Loucy (cell line): ENCODE measurements at regions not wholly inside any gene's neighbourhood (a gene's known extent, or its start where the extent isn't known, plus 50 kb on each side); places are given as distances from the start of the nearest gene placed in this dataset.

Experiments
- H2AFZ ChIP-seq: fragments of 200-600 bp; sonication (generic); 2 replicates; pipeline ENCODE4 v1.6.0; 2016; ENCODE audit warnings: antibody characterized with exemption, mild to moderate bottlenecking, low read length, moderate library complexity
- H3F3A ChIP-seq: fragments of 200-600 bp; 2 replicates; pipeline ENCODE4 v1.6.0; 2016; ENCODE audit warnings: antibody characterized with exemption, low read depth, mild to moderate bottlenecking
- H3K27me3 ChIP-seq: fragments of 200-600 bp; sonication (generic); 2 replicates; pipeline ENCODE4 v1.6.1; 2014; ENCODE audit warnings: low read length, mild to moderate bottlenecking; ENCODE audit not compliant: insufficient read depth, poor library complexity, severe bottlenecking
- H3K36me3 ChIP-seq: fragments of 200-600 bp; sonication (generic); 2 replicates; pipeline ENCODE4 v1.6.1; 2016; ENCODE audit warnings: low read length; ENCODE audit not compliant: insufficient read depth
- H3K4me1 ChIP-seq: fragments of 200-600 bp; sonication (generic); 2 replicates; pipeline ENCODE4 v1.5.1; 2014; ENCODE audit warnings: low read length, mild to moderate bottlenecking; ENCODE audit not compliant: insufficient read depth, poor library complexity, severe bottlenecking
- H3K4me2 ChIP-seq: fragments of 200-600 bp; sonication (generic); 2 replicates; pipeline ENCODE4 v1.6.0; 2014; ENCODE audit warnings: antibody characterized with exemption, low read length, low read depth, mild to moderate bottlenecking; ENCODE audit not compliant: poor library complexity, severe bottlenecking
- H3K4me3 ChIP-seq: fragments of 200-600 bp; sonication (generic); 2 replicates; pipeline ENCODE4 v1.5.1; 2014; ENCODE audit warnings: low read length, mild to moderate bottlenecking, mixed read lengths; ENCODE audit not compliant: poor library complexity, severe bottlenecking
- H3K79me2 ChIP-seq: fragments of 200-600 bp; sonication (generic); 2 replicates; pipeline ENCODE4 v1.6.1; 2014; ENCODE audit warnings: low read length; ENCODE audit not compliant: insufficient read depth
- H3K9ac ChIP-seq: fragments of 200-600 bp; sonication (generic); 2 replicates; pipeline ENCODE4 v1.6.0; 2014; ENCODE audit warnings: mild to moderate bottlenecking, low read depth, low read length, moderate library complexity; ENCODE audit not compliant: poor library complexity, severe bottlenecking
- H3K9me2 ChIP-seq: fragments of 200-600 bp; sonication (generic); replicated peaks from 2 replicates; pipeline ENCODE4 v1.6.1; 2016; ENCODE audit warnings: low read depth, low read length, mixed read lengths
- H3K9me3 ChIP-seq: fragments of 200-600 bp; sonication (generic); 2 replicates; pipeline ENCODE4 v1.6.1; 2014; ENCODE audit warnings: mild to moderate bottlenecking, antibody characterized with exemption, low read length, low read depth; ENCODE audit not compliant: insufficient read depth
- H4K20me1 ChIP-seq: fragments of 200-600 bp; sonication (generic); 2 replicates; pipeline ENCODE4 v1.6.0; 2014; ENCODE audit warnings: antibody characterized with exemption, low read length, mild to moderate bottlenecking; ENCODE audit not compliant: insufficient read depth, poor library complexity, severe bottlenecking
- CTCF ChIP-seq: fragments of 200-600 bp; sonication (generic); conservative IDR thresholded peaks from 2 replicates; pipeline ENCODE4 v1.5.1; 2014; ENCODE audit warnings: mild to moderate bottlenecking, antibody characterized with exemption, low read length
- EZH2phosphoT487 ChIP-seq: fragments of 200-600 bp; IDR thresholded peaks from 2 replicates; pipeline ENCODE4 v1.6.1; 2018; ENCODE audit warnings: antibody characterized with exemption, mild to moderate bottlenecking, moderate library complexity, borderline replicate concordance

DNA sequence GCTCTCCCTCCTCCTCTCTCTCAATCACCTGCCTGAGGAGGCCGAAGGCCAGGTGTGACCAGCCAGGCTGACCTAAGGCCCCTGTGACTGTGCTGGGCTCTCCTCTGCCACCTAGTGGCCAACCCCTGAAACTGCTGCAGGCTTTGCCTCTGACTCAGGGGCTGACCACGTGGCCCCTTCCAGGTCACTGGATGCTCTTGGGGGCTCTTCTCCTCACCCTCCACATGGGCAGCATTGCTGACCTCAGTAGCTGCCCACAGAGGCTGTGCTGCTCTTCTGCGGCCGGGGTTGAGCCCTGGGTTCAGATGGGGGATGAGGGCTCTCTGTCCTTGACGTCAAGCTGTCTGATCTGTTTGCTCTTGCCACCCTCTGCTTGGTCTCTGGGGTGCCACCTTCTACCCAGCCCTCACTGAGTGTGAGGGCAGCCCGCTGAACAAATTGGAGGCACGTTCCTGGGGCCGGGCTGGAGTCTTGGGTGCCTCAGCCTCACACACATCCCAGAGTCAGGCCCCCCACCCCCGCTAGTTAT lies 122.7 kb downstream of the TWIST2 start:
- H3K27me3 ChIP-seq, result no peaks in the 10 kb centered on the region

DNA sequence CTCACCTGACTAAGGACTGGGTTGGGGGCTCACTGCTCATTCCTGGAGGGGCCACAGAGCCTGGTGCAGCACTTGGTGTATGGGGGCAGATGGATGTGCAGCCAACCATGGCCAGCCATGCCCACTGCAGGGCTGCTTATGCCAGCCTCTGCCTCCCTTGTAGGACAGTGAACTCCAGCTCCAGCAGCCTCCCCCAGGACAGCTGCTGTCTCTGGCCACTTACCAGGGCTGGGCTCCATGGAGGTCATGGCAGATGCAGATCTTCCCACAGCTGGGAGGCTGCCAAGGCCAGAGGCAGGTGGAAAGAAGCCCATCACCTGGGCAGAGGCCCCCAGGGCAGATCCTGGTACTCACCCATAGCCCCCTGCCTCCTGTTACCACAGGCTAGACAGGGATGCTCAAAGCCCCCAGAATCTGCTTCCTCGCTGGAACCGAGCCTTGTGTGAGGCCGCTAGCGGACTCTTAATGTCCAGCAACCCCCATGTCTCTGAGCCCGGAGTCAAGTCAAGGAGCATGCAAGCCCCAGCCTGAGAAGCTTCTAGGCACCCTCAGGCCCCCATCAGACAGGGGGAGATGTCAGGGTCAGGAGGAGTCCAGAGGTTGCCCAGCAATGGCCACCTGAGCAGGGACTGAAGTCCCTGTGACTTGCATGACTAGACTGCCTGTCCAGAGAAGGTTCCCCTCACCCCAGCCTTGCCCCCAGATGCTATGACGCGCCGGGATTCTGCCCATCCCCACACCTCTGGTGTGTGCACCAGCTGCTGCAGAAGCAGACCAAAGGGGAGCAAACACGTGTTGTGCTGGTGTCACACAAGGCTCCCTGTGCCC lies 123.6 kb downstream of the TWIST2 start:
- Histone ChIP-seq H3K9ac (no peak overlapping the region), H3K4me3 (no peak overlapping the region), H3K36me3 (no peaks in the 10 kb centered on the region), H4K20me1 (no peaks in the 10 kb centered on the region), H3K9me3 (0 out of 2 replicates have a peak, but pooled peaks cover 7% of the 10 kb centered on the region), H3K4me2 (no peak overlapping the region), H3K27me3 (no peaks in the 10 kb centered on the region), H3K9me2 (no peaks in the 10 kb centered on the region), H3F3A (no peaks in the 10 kb centered on the region), H3K4me1 (no peaks in the 10 kb centered on the region), H3K79me2 (no peaks in the 10 kb centered on the region), H2AFZ (no peak overlapping the region)
- TF ChIP-seq EZH2phosphoT487 (no peak), CTCF (no peak)

More for the DNA sequence above, 122.7 kb downstream of the TWIST2 start:
- Histone ChIP-seq H3K9ac (no peak overlapping the region), H3F3A (no peaks in the 10 kb centered on the region), H3K79me2 (no peaks in the 10 kb centered on the region), H3K36me3 (no peaks in the 10 kb centered on the region), H4K20me1 (no peaks in the 10 kb centered on the region), H3K9me2 (no peaks in the 10 kb centered on the region), H3K4me2 (no peak overlapping the region), H3K9me3 (0 out of 2 replicates have a peak, but pooled peaks cover 4% of the 10 kb centered on the region), H2AFZ (no peak overlapping the region), H3K4me3 (no peak overlapping the region), H3K4me1 (no peaks in the 10 kb centered on the region)
- TF ChIP-seq CTCF, result peak; percentile 97
- TF ChIP-seq EZH2phosphoT487, result no peak

DNA sequence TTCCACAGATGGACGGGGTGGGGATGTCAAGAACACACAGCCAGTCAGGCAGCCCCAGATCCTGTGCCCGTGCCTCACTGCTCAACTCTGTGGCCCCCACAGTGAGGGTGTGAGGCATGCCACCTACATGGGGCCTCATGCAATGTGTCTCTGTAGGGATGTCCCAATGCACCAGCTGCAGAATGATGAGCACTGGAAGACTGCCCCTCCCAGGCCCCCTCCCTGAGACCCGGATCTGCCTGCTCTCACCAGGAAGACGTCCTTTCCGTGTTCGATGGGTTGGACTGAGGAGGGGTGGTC lies 124.2 kb downstream of the TWIST2 start:
- H3F3A ChIP-seq, result no peaks in the 10 kb centered on the region
- 0 out of 2 replicates have a peak, but pooled peaks cover 7% of the 10 kb centered on the region for H3K9me3 ChIP-seq
- no peaks in the 10 kb centered on the region for H3K4me1 ChIP-seq
- H3K9me2 ChIP-seq, result no peaks in the 10 kb centered on the region
- TF ChIP-seq EZH2phosphoT487, result no peak
- no peak for TF ChIP-seq CTCF
- no peaks in the 10 kb centered on the region for H3K36me3 ChIP-seq
- no peak overlapping the region for H3K4me2 ChIP-seq
- no peaks in the 10 kb centered on the region for H3K27me3 ChIP-seq
- no peaks in the 10 kb centered on the region for H3K79me2 ChIP-seq
- H3K4me3 ChIP-seq, result no peak overlapping the region
- H4K20me1 ChIP-seq, result no peaks in the 10 kb centered on the region
- H3K9ac ChIP-seq, result no peak overlapping the region
- H2AFZ ChIP-seq, result no peak overlapping the region
